CD14-positive monocyte (primary cell): ENCODE measurements at regions not wholly inside any gene's neighbourhood (a gene's known extent, or its start where the extent isn't known, plus 50 kb on each side); places are given as distances from the start of the nearest gene placed in this dataset.

Source experiments
- DNase-seq, 3 donors: peaks; one replicate each; pipeline ENCODE4 v3.0.0-alpha.2; 2011 to 2022
- H2AFZ ChIP-seq: 2 replicates; pipeline ENCODE4 v1.6.0; 2012; ENCODE audit warnings: mild to moderate bottlenecking, low read depth, low read length, inconsistent platforms; ENCODE audit not compliant: insufficient read depth, poor library complexity, severe bottlenecking
- H3K27ac ChIP-seq, 2 donors: 1 replicate in 1 of 2; 2 replicates in 1 of 2; pipeline ENCODE4 v1.5.1; 2012 to 2013; ENCODE audit warnings: low read length in 2 of 2, control low read depth in 1 of 2, inconsistent platforms in 1 of 2, low read depth in 1 of 2, mild to moderate bottlenecking in 1 of 2
- H3K27me3 ChIP-seq, 2 donors: one replicate each; pipeline versions ENCODE4 v1.6.0 to v1.6.1; 2011 to 2013; ENCODE audit warnings: low read length in 2 of 2; ENCODE audit not compliant: control insufficient read depth in 2 of 2, insufficient read depth in 2 of 2
- H3K36me3 ChIP-seq, 2 donors: replicated peaks in 1 of 2; 1 replicate in 1 of 2; 2 replicates in 1 of 2; pipeline versions ENCODE4 v1.5.1 to v1.6.1; 2012 to 2013; ENCODE audit warnings: low read length in 2 of 2, control low read depth in 1 of 2, inconsistent platforms in 1 of 2, mild to moderate bottlenecking in 1 of 2; ENCODE audit not compliant: insufficient read depth in 2 of 2, control insufficient read depth in 1 of 2
- H3K4me1 ChIP-seq, 2 donors: 1 replicate in 1 of 2; 2 replicates in 1 of 2; pipeline versions ENCODE4 v1.5.1 to v1.6.1; 2012 to 2013; ENCODE audit warnings: low read length in 2 of 2, control low read depth in 1 of 2, inconsistent platforms in 1 of 2, mild to moderate bottlenecking in 1 of 2, moderate library complexity in 1 of 2; ENCODE audit not compliant: insufficient read depth in 2 of 2, control insufficient read depth in 1 of 2
- H3K4me2 ChIP-seq: replicated peaks from 2 replicates; pipeline ENCODE3; 2012; ENCODE audit warnings: low read length, moderate library complexity, mild to moderate bottlenecking; ENCODE audit not compliant: poor library complexity, severe bottlenecking; ENCODE audit errors: extremely low read depth
- H3K4me3 ChIP-seq, 3 experiments: fragments of 200-600 bp in 1 of 3; sonication (generic) in 1 of 3; replicated peaks in 1 of 3; 1 replicate in 2 of 3; 2 replicates in 1 of 3; pipeline ENCODE4 v1.5.1; 2011 to 2013; ENCODE audit warnings: low read length in 3 of 3, mild to moderate bottlenecking in 3 of 3, control low read depth in 2 of 3, low read depth in 2 of 3, inconsistent platforms in 1 of 3, moderate library complexity in 1 of 3
- H3K79me2 ChIP-seq: 2 replicates; pipeline ENCODE4 v1.6.0; 2012; ENCODE audit warnings: mild to moderate bottlenecking, control low read depth, inconsistent platforms, low read length, moderate library complexity; ENCODE audit not compliant: insufficient read depth
- H3K9ac ChIP-seq: 2 replicates; pipeline ENCODE4 v1.6.0; 2017; ENCODE audit warnings: low read length, mild to moderate bottlenecking; ENCODE audit not compliant: insufficient read depth, poor library complexity, severe bottlenecking
- H3K9me3 ChIP-seq, 2 donors: replicated peaks in 1 of 2; 1 replicate in 1 of 2; 2 replicates in 1 of 2; pipeline versions ENCODE4 v1.5.1 to v1.6.1; 2012 to 2013; ENCODE audit warnings: low read length in 2 of 2, control low read depth in 1 of 2; ENCODE audit not compliant: control insufficient read depth in 1 of 2, insufficient read depth in 1 of 2
- H4K20me1 ChIP-seq: 2 replicates; pipeline ENCODE4 v1.6.0; 2012; ENCODE audit warnings: mild to moderate bottlenecking, low read length, control low read depth, moderate library complexity; ENCODE audit not compliant: insufficient read depth
- H3K27ac Mint-ChIP-seq, 7 donors: one replicate each; pipeline ENCODE4 v1.8.0; 2020; ENCODE audit warnings: mild to moderate bottlenecking in 7 of 7, mixed read lengths in 7 of 7, moderate library complexity in 6 of 7, inconsistent platforms in 2 of 7
- H3K27me3 Mint-ChIP-seq, 3 donors: one replicate each; pipeline ENCODE4 v1.8.0; 2021 to 2022; ENCODE audit warnings: low read depth in 3 of 3, mild to moderate bottlenecking in 3 of 3, mixed read lengths in 3 of 3, moderate library complexity in 3 of 3, inconsistent platforms in 1 of 3
- H3K36me3 Mint-ChIP-seq, 2 donors: one replicate each; pipeline ENCODE4 v1.8.0; 2020; ENCODE audit warnings: mixed read lengths in 2 of 2, inconsistent platforms in 1 of 2, mild to moderate bottlenecking in 1 of 2
- H3K4me1 Mint-ChIP-seq: one replicate; pipeline ENCODE4 v1.8.0; 2020; ENCODE audit warnings: mild to moderate bottlenecking, mixed read lengths
- H3K4me3 Mint-ChIP-seq, 2 donors: one replicate each; pipeline ENCODE4 v1.8.0; 2020; ENCODE audit warnings: mild to moderate bottlenecking in 2 of 2, mixed read lengths in 2 of 2, moderate library complexity in 1 of 2
- H3K9me3 Mint-ChIP-seq, 7 donors: one replicate each; pipeline ENCODE4 v1.8.0; 2020 to 2022; ENCODE audit warnings: mixed read lengths in 7 of 7, mild to moderate bottlenecking in 6 of 7, moderate library complexity in 6 of 7, inconsistent platforms in 2 of 7
- CTCF ChIP-seq: fragments of 200-600 bp; IDR thresholded peaks from one replicate; pipeline ENCODE4 v1.8.0; 2022; ENCODE audit warnings: antibody characterized with exemption, mild to moderate bottlenecking
- WGBS: methylation state at CpG from one replicate; pipeline ENCODE4 v1.1.5; 2013; ENCODE audit warnings: missing lambda C conversion rate; ENCODE audit not compliant: insufficient coverage; 5-methylcytosine and 5-hydroxymethylcytosine counted together
- intact Hi-C, 2 donors: fragments of 100-400 bp; cut with micrococcal nuclease; formaldehyde crosslinking; loops; one replicate each; pipeline versions ENCODE4 v1.15.0 to v1.15.1; 2023

- Mint-ChIP-seq H3K9me3 (peaks cover 0 to 5% (median 0%) of the 10 kb centered on the region in 7 donors), H3K36me3 (no peaks in the 10 kb centered on the region), H3K4me3 (no peak overlapping the region), H3K27ac (no peak overlapping the region), H3K4me1 (no peaks in the 10 kb centered on the region), H3K27me3 (no peaks in the 10 kb centered on the region)
- Histone ChIP-seq H3K27ac (no peak overlapping the region), H3K9me3 (peaks cover 0 to 5% of the 10 kb centered on the region in 2 donors), H3K36me3 (no peaks in the 10 kb centered on the region), H2AFZ (no peak overlapping the region), H3K4me2 (no peak overlapping the region), H3K79me2 (no peaks in the 10 kb centered on the region), H3K27me3 (no peaks in the 10 kb centered on the region), H3K9ac (no peak overlapping the region), H4K20me1 (no peaks in the 10 kb centered on the region), H3K4me1 (no peaks in the 10 kb centered on the region), H3K4me3 (no peak overlapping the region)
- DNase-seq: no peak
- intact Hi-C loops: no loop called here
- 86% methylated on average over 2 of the region's 4 CpGs for WGBS
- no peak for TF ChIP-seq CTCF
These were observed 710.4 kb downstream of the IRX1 start for GRCh38 chr5:4306057-4306456.

- no peak for TF ChIP-seq CTCF
- intact Hi-C loops: no loop called here
- H3K27me3 Mint-ChIP-seq: peaks cover 0 to 3% (median 0%) of the 10 kb centered on the region in 3 donors
- peaks cover 0 to 12% (median 3%) of the 10 kb centered on the region in 7 donors for H3K9me3 Mint-ChIP-seq
- no peaks in the 10 kb centered on the region for H4K20me1 ChIP-seq
- H3K36me3 Mint-ChIP-seq: no peaks in the 10 kb centered on the region
- H3K4me3 ChIP-seq: no peak overlapping the region
- H3K79me2 ChIP-seq: no peaks in the 10 kb centered on the region
- H3K27ac ChIP-seq: no peak overlapping the region
- no peaks in the 10 kb centered on the region for H3K4me1 Mint-ChIP-seq
- no peak overlapping the region for H3K4me3 Mint-ChIP-seq
- WGBS: 78% methylated on average over 4 of the region's 7 CpGs
- H3K4me1 ChIP-seq: no peaks in the 10 kb centered on the region
- no peak overlapping the region for H3K4me2 ChIP-seq
- H3K9ac ChIP-seq: no peak overlapping the region
- H3K9me3 ChIP-seq: peaks cover 0 to 6% of the 10 kb centered on the region in 2 donors
- no peak overlapping the region for H3K27ac Mint-ChIP-seq
- no peaks in the 10 kb centered on the region for H3K27me3 ChIP-seq
- no peak for DNase-seq
- no peak overlapping the region for H2AFZ ChIP-seq
- H3K36me3 ChIP-seq: no peaks in the 10 kb centered on the region
These were observed 713.4 kb downstream of the IRX1 start for GRCh38 chr5:4309026-4309425.
